K562 (cell line): ENCODE measurements at regions not wholly inside any gene's neighbourhood (a gene's known extent, or its start where the extent isn't known, plus 50 kb on each side); places are given as distances from the start of the nearest gene placed in this dataset.
A peak's percentile ranks its signal among the peaks of the same experiment; 100 is the strongest.

Experiments
- ATAC-seq: fragments of 200-7000 bp; cut with Tn5 transposase; 3 replicates; pipeline ENCODE4 v1.9.1; 2020; ENCODE audit warnings: moderate library complexity
- BruUV-seq: library from RNA; stranded (reverse); fragments of 400-500 nt; replicated peaks from 2 replicates; lab custom pipeline; 2021; lab: Mats Ljungman, UMichigan
- CTCF ChIA-PET: fragments of 300-600 bp; formaldehyde crosslinking; extraction: SDS; loops from one replicate; lab custom pipeline; 2021; ENCODE audit warnings: low intra/inter-chr PET ratio; lab: Yijun Ruan, JAX
- POLR2A ChIA-PET: fragments of 300-600, 350-650 bp; sonication (Branson Sonifier 250); formaldehyde crosslinking; extraction: SDS; loops from one replicate; lab custom pipeline; 2021; ENCODE audit warnings: antibody characterized with exemption, inconsistent platforms; lab: Yijun Ruan, JAX
- DNase-seq, 4 experiments: peaks; one replicate each; pipeline versions ENCODE4 v3.0.0 to v3.0.0-alpha.2; 2011 to 2018; ENCODE audit warnings: low spot score in 3 of 4, mixed read lengths in 3 of 4; ENCODE audit errors: extremely low read depth in 1 of 4
- FAIRE-seq: peaks from 2 replicates; lab custom pipeline; 2011; peaks lifted over from hg19 to GRCh38; lab: Jason Lieb, UNC
- H2AFZ ChIP-seq: 2 replicates; pipeline ENCODE4 v1.6.0; 2011; ENCODE audit warnings: low read depth, low read length, control low read depth, inconsistent platforms
- H3K27ac ChIP-seq: fragments of 200-600 bp; 3 replicates; pipeline ENCODE4 v1.8.0; 2011; ENCODE audit warnings: low read depth, mild to moderate bottlenecking, control low read depth, inconsistent platforms, low read length, moderate library complexity, mixed read lengths; ENCODE audit errors: extremely low read depth
- H3K27me3 ChIP-seq, 2 experiments: fragments of 300-600 bp in 1 of 2; 2 replicates in 1 of 2; 3 replicates in 1 of 2; pipeline versions ENCODE4 v1.6.0 to v1.8.0; 2011; ENCODE audit warnings: inconsistent platforms in 2 of 2, low read length in 2 of 2, mild to moderate bottlenecking in 1 of 2, mixed read lengths in 1 of 2, moderate library complexity in 1 of 2; ENCODE audit not compliant: control insufficient read depth in 2 of 2, insufficient read depth in 2 of 2
- H3K36me3 ChIP-seq: fragments of 300-600 bp; 3 replicates; pipeline ENCODE4 v1.8.0; 2011; ENCODE audit warnings: mild to moderate bottlenecking, low read length, inconsistent platforms; ENCODE audit not compliant: control insufficient read depth, insufficient read depth
- H3K4me1 ChIP-seq, 2 experiments: fragments of 200-600 bp in 1 of 2; replicated peaks in 1 of 2; 2 replicates in 1 of 2; 3 replicates in 1 of 2; pipeline versions ENCODE4 v1.5.1 to v1.8.0; 2011; ENCODE audit warnings: inconsistent platforms in 2 of 2, low read length in 2 of 2, mild to moderate bottlenecking in 1 of 2, mixed read lengths in 1 of 2, moderate library complexity in 1 of 2; ENCODE audit not compliant: control insufficient read depth in 2 of 2, insufficient read depth in 2 of 2
- H3K4me2 ChIP-seq: 2 replicates; pipeline ENCODE4 v1.6.1; 2011; ENCODE audit warnings: low read length, control low read depth, inconsistent platforms, mixed read lengths; ENCODE audit not compliant: insufficient read depth
- H3K4me3 ChIP-seq: fragments of 200-600 bp; sonication (generic), shearing (Covaris generic); 2 replicates; pipeline ENCODE4 v1.5.1; 2016; ENCODE audit warnings: control low read depth, inconsistent platforms
- H3K79me2 ChIP-seq: fragments of 200-600 bp; 3 replicates; pipeline ENCODE4 v1.8.0; 2011; ENCODE audit warnings: low read length, inconsistent platforms; ENCODE audit not compliant: control insufficient read depth, insufficient read depth
- H3K9ac ChIP-seq, 2 experiments: 2 replicates each; pipeline versions ENCODE4 v1.6.0 to v1.6.1; 2011; ENCODE audit warnings: low read depth in 2 of 2, low read length in 2 of 2, control low read depth in 1 of 2, inconsistent platforms in 1 of 2, mild to moderate bottlenecking in 1 of 2, mixed read lengths in 1 of 2; ENCODE audit not compliant: insufficient read depth in 1 of 2
- H3K9me1 ChIP-seq: one replicate; pipeline ENCODE4 v1.6.0; 2011; ENCODE audit warnings: inconsistent platforms, mild to moderate bottlenecking, low read length, moderate library complexity; ENCODE audit not compliant: control insufficient read depth, insufficient read depth
- H3K9me3 ChIP-seq: replicated peaks from 2 replicates; pipeline ENCODE4 v1.5.1; 2011; ENCODE audit warnings: low read depth, low read length, inconsistent platforms; ENCODE audit not compliant: control insufficient read depth, insufficient read depth
- H4K20me1 ChIP-seq: replicated peaks from 2 replicates; pipeline ENCODE4 v1.6.1; 2011; ENCODE audit warnings: low read length, inconsistent platforms, mixed read lengths; ENCODE audit not compliant: control insufficient read depth, insufficient read depth
- ADNP ChIP-seq: fragments of 200-800 bp; sonication (Bioruptor generic); IDR thresholded peaks from 2 replicates; pipeline ENCODE4 v1.6.1; 2016; ENCODE audit warnings: missing genetic modification characterization, missing compliant biosample characterization
- ARHGAP35 ChIP-seq: fragments of 450-650 bp; IDR thresholded peaks from 2 replicates; pipeline ENCODE4 v1.6.1; 2018; ENCODE audit not compliant: partially characterized antibody
- ARNT ChIP-seq, 2 experiments: fragments of 450-650 bp; IDR thresholded peaks; 2 replicates each; pipeline ENCODE4 v1.6.1; 2016; ENCODE audit warnings: mild to moderate bottlenecking in 1 of 2
- CEBPZ ChIP-seq: fragments of 150-350 bp; IDR thresholded peaks from 2 replicates; pipeline ENCODE4 v1.6.1; 2014; ENCODE audit warnings: low read depth, mild to moderate bottlenecking, low read length, borderline replicate concordance
- CTCF ChIP-seq, 3 experiments: IDR thresholded peaks in 2 of 3; conservative IDR thresholded peaks in 1 of 3; 2 replicates each; pipeline ENCODE4 v1.5.1; 2011 to 2012; ENCODE audit warnings: low read length in 3 of 3, mild to moderate bottlenecking in 3 of 3, control low read depth in 2 of 3, improper control_type of control experiment in 1 of 3, inconsistent platforms in 1 of 3, low read depth in 1 of 3, mixed read lengths in 1 of 3, moderate library complexity in 1 of 3; ENCODE audit not compliant: insufficient read depth in 2 of 3
- HMBOX1 ChIP-seq: sonication (generic); IDR thresholded peaks from 2 replicates; pipeline ENCODE4 v1.6.1; 2016
- NCOA2 ChIP-seq, 2 experiments: fragments of 450-650 bp; IDR thresholded peaks; 2 replicates each; pipeline ENCODE4 v1.6.1; 2018; ENCODE audit warnings: mild to moderate bottlenecking in 2 of 2, moderate library complexity in 1 of 2; ENCODE audit not compliant: partially characterized antibody in 2 of 2
- NFRKB ChIP-seq: fragments of 450-650 bp; IDR thresholded peaks from 2 replicates; pipeline ENCODE4 v1.6.1; 2016; ENCODE audit warnings: low read depth
- RBM25 ChIP-seq: fragments of 200-400 bp; formaldehyde crosslinking; IDR thresholded peaks from 2 replicates; pipeline ENCODE4 v1.6.1; 2018; ENCODE audit warnings: low read length, low read depth, moderate library complexity; ENCODE audit not compliant: severe bottlenecking
- STAT5B ChIP-seq: fragments of 250-450 bp; sonication (Bioruptor Pico); IDR thresholded peaks from 2 replicates; pipeline ENCODE4 v1.8.0; 2021; ENCODE audit warnings: mild to moderate bottlenecking, inconsistent platforms
- TAF7 ChIP-seq: fragments of 450-650 bp; IDR thresholded peaks from 2 replicates; pipeline ENCODE4 v1.6.1; 2016; ENCODE audit warnings: missing genetic modification characterization, missing compliant biosample characterization
- U2AF2 ChIP-seq: fragments of 200-400 bp; formaldehyde crosslinking; optimal IDR thresholded peaks from 2 replicates; pipeline ENCODE3; 2017; ENCODE audit warnings: low read depth, mild to moderate bottlenecking, low read length
- ZNF140 ChIP-seq: fragments of 250-450 bp; sonication (Bioruptor Pico); IDR thresholded peaks from 2 replicates; pipeline ENCODE4 v1.8.0; 2021; ENCODE audit warnings: moderate library complexity, mild to moderate bottlenecking, inconsistent platforms
- ZNF165 ChIP-seq: fragments of 250-450 bp; sonication (Bioruptor Pico); IDR thresholded peaks from 2 replicates; pipeline ENCODE4 v1.4.0; 2020; ENCODE audit warnings: borderline replicate concordance
- ZNF239 ChIP-seq: fragments of 250-450 bp; sonication (Bioruptor Pico); IDR thresholded peaks from 2 replicates; pipeline ENCODE4 v1.4.0; 2020; ENCODE audit warnings: mild to moderate bottlenecking
- ZNF436 ChIP-seq: fragments of 250-450, 450-650 bp; sonication (Bioruptor Pico); formaldehyde crosslinking; IDR thresholded peaks from 2 replicates; pipeline ENCODE4 v1.7.0; 2020; ENCODE audit warnings: mild to moderate bottlenecking
- ZNF444 ChIP-seq: fragments of 250-450 bp; sonication (Bioruptor Pico); IDR thresholded peaks from 2 replicates; pipeline ENCODE4 v1.4.0; 2020; ENCODE audit warnings: mild to moderate bottlenecking, moderate library complexity
- ZNF696 ChIP-seq: fragments of 250-450 bp; sonication (Bioruptor Pico); conservative IDR thresholded peaks from 2 replicates; pipeline ENCODE4 v1.4.0; 2020; ENCODE audit warnings: mild to moderate bottlenecking, moderate library complexity
- WGBS: fragments of 100-300 bp; shearing (Covaris generic); methylation state at CpG from one replicate; pipeline ENCODE4 v1.1.6; 2016; ENCODE audit warnings: low coverage, mixed read lengths; ENCODE audit not compliant: insufficient coverage; ENCODE audit errors: missing lambda C conversion rate; 5-methylcytosine and 5-hydroxymethylcytosine counted together
- in situ Hi-C: fragments of 300-500 bp; cut with MboI; formaldehyde crosslinking; loops from 4 replicates; pipeline ENCODE4 v1.15.0; 2018; ENCODE audit warnings: inconsistent platforms, mixed read lengths
- intact Hi-C: fragments of 100-400 bp; cut with micrococcal nuclease; formaldehyde crosslinking; loops from 2 replicates; pipeline ENCODE4 v1.14.2; 2022

GRCh38 chr1:14363707-14364413, 234.6 kb upstream of the KAZN start:
- no peaks in the 10 kb centered on the region for H3K9me1 ChIP-seq
- POLR2A ChIA-PET, result no interaction called here
- 24% methylated on average over 11 of the region's 11 CpGs for WGBS
- TF ChIP-seq RBM25 (peak; percentile 68), ZNF444 (CRISPR knock-in tag) (no peak), STAT5B (CRISPR knock-in tag) (no peak), ADNP (tag) (peak; percentile 18; the same call in 1 of the 2 replicates), NCOA2 (IDR thresholded peaks at IDR 0.05; ENCODE audit: partially characterized antibody in 2 of 2) (no peak), ARHGAP35 (no peak), ZNF436 (CRISPR knock-in tag) (no peak), ARNT (IDR thresholded peaks at IDR 0.05) (no peak), ZNF696 (CRISPR knock-in tag) (no peak), ZNF165 (CRISPR knock-in tag) (no peak), HMBOX1 (no peak), TAF7 (no peak), ZNF239 (CRISPR knock-in tag) (peak; percentile 97), U2AF2 (no peak), NFRKB (no peak), ZNF140 (CRISPR knock-in tag) (no peak), CTCF (IDR thresholded peaks at IDR 0.05 in 2 of 3, conservative IDR thresholded peaks at IDR 0.05 in 1 of 3; ENCODE audit: insufficient read depth in 2 of 3, low read depth in 1 of 3, low read length in 3 of 3) (0 out of 6 replicates have a peak, but pooled peaks of 2 of the 3 experiments have one; percentile 9 to 26), CEBPZ (no peak)

More at GRCh38 chr1:14363707-14364413, 234.6 kb upstream of the KAZN start:
- no peak overlapping the region for H3K9ac ChIP-seq
- no peak overlapping the region for H3K4me2 ChIP-seq
- H2AFZ ChIP-seq, result no peak overlapping the region
- no peak overlapping the region for H3K27ac ChIP-seq
- intact Hi-C loops, result no loop called here
- ATAC-seq (no peak), FAIRE-seq (no peak), DNase-seq (no peak)
- H4K20me1 ChIP-seq, result no peaks in the 10 kb centered on the region
- H3K36me3 ChIP-seq, result no peaks in the 10 kb centered on the region
- H3K9me3 ChIP-seq, result no peaks in the 10 kb centered on the region; the same call in 1 of the 2 replicates
- CTCF ChIA-PET, result no interaction called here
- H3K27me3 ChIP-seq, result peaks cover 0 to 12% of the 10 kb centered on the region in 2 experiments; a peak in 2 of 5 replicates
- no peaks in the 10 kb centered on the region for H3K79me2 ChIP-seq
- H3K4me3 ChIP-seq, result no peak overlapping the region
- in situ Hi-C loops, result no loop called here
- no peaks in the 10 kb centered on the region for H3K4me1 ChIP-seq
- no TSS peak for BruUV-seq
